ENCODE measurements at regions not wholly inside any gene's neighbourhood (a gene's known extent, or its start where the extent isn't known, plus 50 kb on each side); places are given as distances from the start of the nearest gene placed in this dataset.

DNA sequence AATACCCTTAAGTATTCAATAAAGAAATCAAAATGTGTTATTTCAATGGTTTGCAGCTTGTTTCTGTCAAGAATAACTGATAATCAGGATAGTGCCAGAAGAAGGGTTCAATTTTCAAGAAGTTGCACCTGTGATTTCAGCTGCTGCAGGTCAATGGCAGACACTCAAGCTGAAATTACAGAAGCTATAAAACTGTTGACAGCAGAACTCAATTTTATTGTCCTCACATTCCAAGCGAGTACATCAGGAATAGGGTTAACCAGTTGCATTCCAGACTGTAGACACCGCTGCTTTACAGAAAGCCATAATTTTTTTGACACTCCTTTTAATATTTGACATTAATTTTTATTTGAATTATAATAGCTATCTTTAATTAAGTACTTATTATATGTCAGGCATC is 364.1 kb downstream of the CGGBP1 start:
- TF ChIP-seq CTCF (conservative IDR thresholded peaks at IDR 0.05; ENCODE audit: low read depth, low read length), result no peak
- no peak for TF ChIP-seq RCOR1 (IDR thresholded peaks at IDR 0.05; ENCODE audit: insufficient replicate concordance, low read length)
- no peak for TF ChIP-seq BHLHE40 (IDR thresholded peaks at IDR 0.05; ENCODE audit: low read depth, low read length)
- TF ChIP-seq POLR2A (IDR thresholded peaks at IDR 0.05; ENCODE audit: low read depth, low read length), result no peak
- TF ChIP-seq RAD21 (IDR thresholded peaks at IDR 0.05; ENCODE audit: low read length), result no peak
- no peak for TF ChIP-seq USF2 (IDR thresholded peaks at IDR 0.05; ENCODE audit: low read depth, low read length)

Data from IMR-90 (cell line).